A549 (cell line): ENCODE measurements at regions not wholly inside any gene's neighbourhood (a gene's known extent, or its start where the extent isn't known, plus 50 kb on each side); places are given as distances from the start of the nearest gene placed in this dataset.

Source experiments
- EP300 ChIP-seq, 2 experiments: fragments of >200 bp; sonication (Bioruptor Twin); formaldehyde crosslinking; IDR thresholded peaks; 2 replicates in 1 of 2; 3 replicates in 1 of 2; pipeline ENCODE4 v1.6.1; 2016 to 2017
- FOSB ChIP-seq: fragments of 250-450 bp; sonication (Bioruptor Pico); IDR thresholded peaks from 2 replicates; pipeline ENCODE4 v1.5.0; 2020; ENCODE audit warnings: mild to moderate bottlenecking, moderate library complexity
- GATA3 ChIP-seq: IDR thresholded peaks from 2 replicates; pipeline ENCODE4 v1.6.1; 2012; ENCODE audit warnings: borderline replicate concordance
- HEYL ChIP-seq: fragments of 250-450 bp; sonication (Bioruptor Pico); IDR thresholded peaks from 2 replicates; pipeline ENCODE4 v1.8.0; 2021; ENCODE audit warnings: mild to moderate bottlenecking, moderate library complexity
- JUN ChIP-seq, 2 experiments: fragments of >200 bp; sonication (Bioruptor Twin); formaldehyde crosslinking; IDR thresholded peaks; 2 replicates in 1 of 2; 3 replicates in 1 of 2; pipeline ENCODE4 v1.6.1; 2016 to 2017
- JUNB ChIP-seq: fragments of >200 bp; sonication (Bioruptor Twin); formaldehyde crosslinking; IDR thresholded peaks from 2 replicates; pipeline ENCODE4 v1.6.1; 2016
- NR3C1 ChIP-seq: fragments of >200 bp; sonication (Bioruptor Twin); formaldehyde crosslinking; IDR thresholded peaks from 3 replicates; pipeline ENCODE4 v1.6.1; 2017
- PHF8 ChIP-seq: fragments of 200-600 bp; sonication (generic); IDR thresholded peaks from 2 replicates; pipeline ENCODE4 v1.6.1; 2016; ENCODE audit warnings: low read depth, mild to moderate bottlenecking, antibody characterized with exemption, moderate library complexity, borderline replicate concordance
- RAD21 ChIP-seq, 2 experiments: fragments of >200 bp in 1 of 2; sonication (Bioruptor Twin) in 1 of 2; formaldehyde crosslinking in 1 of 2; IDR thresholded peaks in 1 of 2; conservative IDR thresholded peaks in 1 of 2; 2 replicates in 1 of 2; 3 replicates in 1 of 2; pipeline ENCODE4 v1.6.1; 2012 to 2018; ENCODE audit warnings: inconsistent platforms in 1 of 2
- RCOR1 ChIP-seq: fragments of 150-350 bp; IDR thresholded peaks from 2 replicates; pipeline ENCODE4 v1.6.1; 2014; ENCODE audit warnings: antibody characterized with exemption, low read length, low read depth
- RNF2 ChIP-seq: fragments of 200-600 bp; sonication (generic); IDR thresholded peaks from 2 replicates; pipeline ENCODE4 v1.6.1; 2016; ENCODE audit warnings: low read depth, mild to moderate bottlenecking, antibody characterized with exemption, moderate library complexity, borderline replicate concordance
- SMC3 ChIP-seq: fragments of >200 bp; sonication (Bioruptor Twin); formaldehyde crosslinking; IDR thresholded peaks from 3 replicates; pipeline ENCODE4 v1.6.1; 2018; ENCODE audit warnings: inconsistent platforms
- TF ChIP-seq, protein P1 (sequence below): fragments of >200 bp; sonication (Bioruptor Twin); formaldehyde crosslinking; IDR thresholded peaks from 3 replicates; pipeline ENCODE4 v1.5.1; 2016
- TF ChIP-seq, protein P2 (sequence below): IDR thresholded peaks from 2 replicates; pipeline ENCODE4 v1.6.1; 2012

DNA sequence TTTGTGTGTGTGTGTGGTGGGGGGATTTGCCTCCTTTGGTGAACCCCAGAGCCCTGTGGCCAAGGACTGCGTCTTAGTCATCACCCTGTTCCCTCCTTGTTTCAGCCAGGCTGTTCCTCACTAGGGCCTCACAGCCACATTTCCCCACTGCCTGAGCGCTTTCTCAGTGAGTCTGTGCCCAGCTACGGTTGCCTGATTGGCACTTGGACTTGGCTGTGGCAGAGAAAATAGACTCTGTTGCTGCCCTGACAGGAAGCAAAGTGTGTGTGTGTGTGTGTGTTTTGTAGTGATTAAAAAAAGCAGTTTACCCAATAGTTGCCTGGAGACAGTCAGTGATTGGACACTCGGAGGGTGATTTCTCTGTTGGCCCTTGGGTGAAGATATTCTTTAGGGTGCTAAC, 113.0 kb downstream of the UCHL1 start:
- TF ChIP-seq JUNB (no peak), PHF8 (no peak), RAD21 (conservative IDR thresholded peaks at IDR 0.05 in 1 of 2, IDR thresholded peaks at IDR 0.05 in 1 of 2) (no peak), JUN (IDR thresholded peaks at IDR 0.05) (no peak), GATA3 (no peak), RCOR1 (no peak), SMC3 (no peak), RNF2 (no peak), NR3C1 (no peak), FOSB (no peak), EP300 (IDR thresholded peaks at IDR 0.05) (no peak), HEYL (CRISPR knock-in tag) (no peak)
- TF ChIP-seq, protein P1, sequence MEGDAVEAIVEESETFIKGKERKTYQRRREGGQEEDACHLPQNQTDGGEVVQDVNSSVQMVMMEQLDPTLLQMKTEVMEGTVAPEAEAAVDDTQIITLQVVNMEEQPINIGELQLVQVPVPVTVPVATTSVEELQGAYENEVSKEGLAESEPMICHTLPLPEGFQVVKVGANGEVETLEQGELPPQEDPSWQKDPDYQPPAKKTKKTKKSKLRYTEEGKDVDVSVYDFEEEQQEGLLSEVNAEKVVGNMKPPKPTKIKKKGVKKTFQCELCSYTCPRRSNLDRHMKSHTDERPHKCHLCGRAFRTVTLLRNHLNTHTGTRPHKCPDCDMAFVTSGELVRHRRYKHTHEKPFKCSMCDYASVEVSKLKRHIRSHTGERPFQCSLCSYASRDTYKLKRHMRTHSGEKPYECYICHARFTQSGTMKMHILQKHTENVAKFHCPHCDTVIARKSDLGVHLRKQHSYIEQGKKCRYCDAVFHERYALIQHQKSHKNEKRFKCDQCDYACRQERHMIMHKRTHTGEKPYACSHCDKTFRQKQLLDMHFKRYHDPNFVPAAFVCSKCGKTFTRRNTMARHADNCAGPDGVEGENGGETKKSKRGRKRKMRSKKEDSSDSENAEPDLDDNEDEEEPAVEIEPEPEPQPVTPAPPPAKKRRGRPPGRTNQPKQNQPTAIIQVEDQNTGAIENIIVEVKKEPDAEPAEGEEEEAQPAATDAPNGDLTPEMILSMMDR, result no peak
- TF ChIP-seq, protein P2, sequence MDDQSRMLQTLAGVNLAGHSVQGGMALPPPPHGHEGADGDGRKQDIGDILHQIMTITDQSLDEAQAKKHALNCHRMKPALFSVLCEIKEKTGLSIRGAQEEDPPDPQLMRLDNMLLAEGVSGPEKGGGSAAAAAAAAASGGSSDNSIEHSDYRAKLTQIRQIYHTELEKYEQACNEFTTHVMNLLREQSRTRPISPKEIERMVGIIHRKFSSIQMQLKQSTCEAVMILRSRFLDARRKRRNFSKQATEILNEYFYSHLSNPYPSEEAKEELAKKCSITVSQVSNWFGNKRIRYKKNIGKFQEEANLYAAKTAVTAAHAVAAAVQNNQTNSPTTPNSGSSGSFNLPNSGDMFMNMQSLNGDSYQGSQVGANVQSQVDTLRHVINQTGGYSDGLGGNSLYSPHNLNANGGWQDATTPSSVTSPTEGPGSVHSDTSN, result no peak
